H1 (cell line): ENCODE measurements at regions not wholly inside any gene's neighbourhood (a gene's known extent, or its start where the extent isn't known, plus 50 kb on each side); places are given as distances from the start of the nearest gene placed in this dataset.

Source experiments
- ATF3 ChIP-seq: IDR thresholded peaks from 2 replicates; pipeline ENCODE4 v1.6.1; 2011; ENCODE audit warnings: low read depth, mild to moderate bottlenecking, low read length; ENCODE audit not compliant: insufficient read depth

DNA sequence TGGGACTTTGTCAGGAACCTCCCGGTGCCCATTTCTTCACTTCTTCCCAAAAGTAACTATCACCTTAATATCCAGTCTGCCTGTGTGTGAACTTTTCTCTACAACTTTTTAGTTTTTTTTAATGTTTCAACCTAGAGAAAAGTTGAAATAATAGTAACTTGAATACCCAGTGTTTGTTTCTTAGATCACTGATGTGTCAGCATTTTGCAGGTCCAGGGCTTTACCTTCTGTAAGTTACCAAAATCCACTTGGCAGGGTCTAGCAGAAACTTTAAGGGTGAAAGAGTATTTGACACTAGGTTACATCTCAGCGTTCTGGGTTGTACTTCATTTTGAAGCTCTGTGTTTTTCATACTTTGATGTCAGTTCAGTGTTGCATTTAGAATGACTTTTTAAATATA is 372.7 kb downstream of the ARL4A start (continued):
- no peak for TF ChIP-seq ATF3
